GM06990 (cell line): ENCODE measurements at regions not wholly inside any gene's neighbourhood (a gene's known extent, or its start where the extent isn't known, plus 50 kb on each side); places are given as distances from the start of the nearest gene placed in this dataset.

Source experiments
- DNase-seq: peaks from one replicate; pipeline ENCODE4 v3.0.0-alpha.2; 2011; ENCODE audit not compliant: insufficient read length; ENCODE audit errors: extremely low read depth
- H3K27me3 ChIP-seq: replicated peaks from 2 replicates; pipeline ENCODE4 v1.6.0; 2011; ENCODE audit warnings: low read length; ENCODE audit not compliant: control insufficient read depth, insufficient read depth
- H3K36me3 ChIP-seq: 2 replicates; pipeline ENCODE4 v1.5.1; 2011; ENCODE audit warnings: low read length; ENCODE audit not compliant: control insufficient read depth, insufficient read depth
- H3K4me3 ChIP-seq: replicated peaks from 2 replicates; pipeline ENCODE4 v1.5.1; 2011; ENCODE audit warnings: low read depth, mild to moderate bottlenecking, control low read depth, low read length
- TF ChIP-seq, protein P1 (sequence below): IDR thresholded peaks from 2 replicates; pipeline ENCODE4 v1.5.1; 2011; ENCODE audit warnings: low read length, control low read depth, mild to moderate bottlenecking, inconsistent platforms; ENCODE audit not compliant: insufficient read depth, poor library complexity, severe bottlenecking

DNA sequence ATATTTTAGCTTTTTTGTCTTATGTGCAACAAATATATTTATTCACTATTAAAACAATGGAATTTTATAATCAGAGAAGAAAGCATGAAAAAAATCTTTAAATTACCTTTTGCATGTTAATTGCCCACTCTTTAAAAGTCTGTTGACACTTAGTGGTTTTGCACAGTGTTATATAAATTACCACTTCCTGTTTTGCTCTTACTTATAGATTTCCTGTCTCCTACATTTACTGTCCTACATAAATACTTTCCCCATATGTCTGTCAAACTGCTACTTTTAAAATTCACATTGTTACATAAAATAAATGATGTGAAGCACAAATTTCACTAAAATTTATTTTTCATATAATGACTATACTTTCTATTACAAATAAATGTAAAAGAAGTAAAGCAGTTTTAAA, 161.1 kb upstream of the NDST4 start:
- no peaks in the 10 kb centered on the region for H3K36me3 ChIP-seq
- TF ChIP-seq, protein P1, sequence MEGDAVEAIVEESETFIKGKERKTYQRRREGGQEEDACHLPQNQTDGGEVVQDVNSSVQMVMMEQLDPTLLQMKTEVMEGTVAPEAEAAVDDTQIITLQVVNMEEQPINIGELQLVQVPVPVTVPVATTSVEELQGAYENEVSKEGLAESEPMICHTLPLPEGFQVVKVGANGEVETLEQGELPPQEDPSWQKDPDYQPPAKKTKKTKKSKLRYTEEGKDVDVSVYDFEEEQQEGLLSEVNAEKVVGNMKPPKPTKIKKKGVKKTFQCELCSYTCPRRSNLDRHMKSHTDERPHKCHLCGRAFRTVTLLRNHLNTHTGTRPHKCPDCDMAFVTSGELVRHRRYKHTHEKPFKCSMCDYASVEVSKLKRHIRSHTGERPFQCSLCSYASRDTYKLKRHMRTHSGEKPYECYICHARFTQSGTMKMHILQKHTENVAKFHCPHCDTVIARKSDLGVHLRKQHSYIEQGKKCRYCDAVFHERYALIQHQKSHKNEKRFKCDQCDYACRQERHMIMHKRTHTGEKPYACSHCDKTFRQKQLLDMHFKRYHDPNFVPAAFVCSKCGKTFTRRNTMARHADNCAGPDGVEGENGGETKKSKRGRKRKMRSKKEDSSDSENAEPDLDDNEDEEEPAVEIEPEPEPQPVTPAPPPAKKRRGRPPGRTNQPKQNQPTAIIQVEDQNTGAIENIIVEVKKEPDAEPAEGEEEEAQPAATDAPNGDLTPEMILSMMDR: no peak
- no peaks in the 10 kb centered on the region for H3K27me3 ChIP-seq
- DNase-seq: no peak
- no peak overlapping the region for H3K4me3 ChIP-seq

DNA sequence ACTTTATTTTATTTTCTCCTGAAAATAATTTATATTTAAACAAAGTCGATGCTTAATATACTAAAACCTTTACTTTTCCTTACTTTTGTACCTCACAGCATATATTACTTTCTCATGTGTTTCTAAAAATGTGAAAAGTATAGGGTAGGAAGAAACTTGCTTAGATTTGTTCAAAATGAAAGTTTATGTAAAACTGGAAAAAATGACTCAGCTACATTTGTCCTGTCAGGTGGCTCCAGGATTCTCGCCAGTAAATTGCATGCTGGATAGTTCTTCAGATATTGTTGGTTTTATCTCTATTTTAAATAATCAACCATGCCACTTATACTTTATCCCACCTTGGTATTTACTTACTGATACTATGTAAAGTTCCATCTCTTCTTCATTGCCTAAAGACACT, 159.2 kb upstream of the NDST4 start:
- Histone ChIP-seq H3K27me3 (no peaks in the 10 kb centered on the region), H3K36me3 (no peaks in the 10 kb centered on the region), H3K4me3 (no peak overlapping the region)
- TF ChIP-seq, protein P1: no peak
- no peak for DNase-seq

DNA sequence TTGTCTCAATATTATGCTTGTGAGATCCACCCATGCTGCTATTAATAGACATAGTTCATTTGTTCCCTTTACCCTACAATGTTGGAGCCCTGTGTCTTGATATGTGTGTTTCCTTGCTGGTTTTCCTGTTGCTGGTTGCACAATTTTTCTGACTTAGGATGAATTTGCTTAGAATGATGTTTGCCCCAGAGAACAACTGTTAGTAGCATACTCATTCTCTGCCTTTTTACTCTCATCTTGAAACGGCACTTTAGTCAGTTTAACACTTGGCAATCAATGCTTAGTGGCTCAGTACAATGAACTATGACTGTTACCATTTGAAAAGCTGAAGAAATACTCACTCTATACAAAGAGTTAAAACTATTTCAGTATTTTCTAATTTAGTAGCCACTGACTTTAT, 158.8 kb upstream of the NDST4 start:
- TF ChIP-seq, protein P1: no peak
- H3K27me3 ChIP-seq: no peaks in the 10 kb centered on the region
- H3K36me3 ChIP-seq: no peaks in the 10 kb centered on the region
- DNase-seq: no peak
- H3K4me3 ChIP-seq: no peak overlapping the region

DNA sequence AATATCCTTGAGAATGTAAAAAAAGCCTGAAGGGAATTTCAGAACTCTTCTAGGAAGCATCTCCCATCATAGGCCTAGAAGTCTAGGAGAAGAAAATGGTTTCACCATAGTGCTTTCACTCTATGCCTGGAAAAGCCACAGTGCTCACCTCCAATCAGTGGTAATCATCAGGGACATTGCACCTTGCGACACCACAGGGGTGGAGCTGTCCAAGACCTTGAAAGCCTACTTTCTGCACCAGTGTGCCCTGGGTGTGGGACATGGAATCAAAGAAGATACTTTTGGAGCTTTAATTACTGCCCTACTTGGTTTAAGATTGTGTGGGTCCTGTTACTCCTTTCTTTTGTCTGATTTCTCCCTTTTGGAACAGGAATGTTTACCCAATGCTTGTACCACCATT, 146.8 kb upstream of the NDST4 start:
- Histone ChIP-seq H3K27me3 (no peaks in the 10 kb centered on the region), H3K36me3 (no peaks in the 10 kb centered on the region), H3K4me3 (no peak overlapping the region)
- DNase-seq: no peak
- TF ChIP-seq, protein P1: no peak

DNA sequence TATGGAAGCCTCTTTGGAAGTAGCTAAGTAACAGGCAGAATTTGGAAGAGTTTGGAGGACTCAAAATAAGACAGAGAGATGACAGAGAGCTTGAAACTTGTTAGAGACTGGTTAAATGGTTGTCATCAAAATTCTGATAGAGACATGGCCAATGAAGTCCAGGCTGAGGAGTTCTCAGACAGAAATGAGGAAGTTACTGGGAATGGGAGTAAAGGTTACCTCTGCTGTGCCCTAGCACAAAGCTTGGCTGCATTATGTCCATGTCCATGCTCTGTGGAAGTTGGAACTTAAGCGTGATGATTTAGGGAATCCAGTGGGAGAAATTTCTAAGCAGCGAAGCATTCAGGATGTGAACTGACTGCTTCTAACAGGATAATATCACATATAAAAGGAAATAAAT, 146.2 kb upstream of the NDST4 start:
- no peak for DNase-seq
- Histone ChIP-seq H3K36me3 (no peaks in the 10 kb centered on the region), H3K27me3 (no peaks in the 10 kb centered on the region), H3K4me3 (no peak overlapping the region)
- TF ChIP-seq, protein P1: no peak

DNA sequence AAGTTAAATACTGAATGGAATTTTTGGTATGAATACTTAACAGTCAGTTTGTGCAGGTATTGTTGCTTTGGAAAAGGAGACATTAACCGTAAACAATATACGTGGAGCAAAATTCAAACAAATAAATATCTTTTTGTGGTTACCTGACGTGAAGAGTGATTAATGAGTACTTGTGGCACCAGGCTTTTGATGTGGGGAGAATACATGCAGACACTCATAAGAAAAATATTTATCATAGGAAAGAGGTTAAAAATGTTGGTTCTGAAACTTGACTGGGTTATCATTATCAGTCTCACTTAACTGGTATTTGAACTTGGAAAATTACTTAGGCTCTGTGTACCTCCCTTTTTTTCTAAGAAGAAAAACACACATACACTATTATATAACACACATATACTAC, 136.4 kb upstream of the NDST4 start:
- TF ChIP-seq, protein P1: no peak

More for the DNA sequence above, 136.4 kb upstream of the NDST4 start:
- Histone ChIP-seq H3K36me3 (no peaks in the 10 kb centered on the region), H3K27me3 (no peaks in the 10 kb centered on the region), H3K4me3 (no peak overlapping the region)
- DNase-seq: no peak
